ENCODE measurements at regions not wholly inside any gene's neighbourhood (a gene's known extent, or its start where the extent isn't known, plus 50 kb on each side); places are given as distances from the start of the nearest gene placed in this dataset.

GRCh38 chr3:76565496-76566210, 474.2 kb upstream of the ROBO2 start:
- no peak overlapping the region for H3K23ac ChIP-seq (ENCODE audit: insufficient read length)
- no peak for FAIRE-seq
- no peaks in the 10 kb centered on the region for H4K20me1 ChIP-seq (replicated peaks in 1 of 2; ENCODE audit: control insufficient read depth in 1 of 2, insufficient read depth in 2 of 2, low read length in 2 of 2)
- H3K27ac ChIP-seq (ENCODE audit: low read depth, low read length), result no peak overlapping the region
- H2BK15ac ChIP-seq (ENCODE audit: low read length), result no peak overlapping the region
- H4K91ac ChIP-seq (replicated peaks; ENCODE audit: insufficient read length, low read length), result no peak overlapping the region
- H3K56ac ChIP-seq (replicated peaks; ENCODE audit: insufficient read length, low read depth, low read length), result no peak overlapping the region
- H3K18ac ChIP-seq (ENCODE audit: extremely low read depth, low read length), result no peak overlapping the region
- no peak overlapping the region for H2BK12ac ChIP-seq (ENCODE audit: low read depth, low read length)
- H2AK5ac ChIP-seq (ENCODE audit: low read depth, low read length), result no peak overlapping the region
- no peaks in the 10 kb centered on the region for H3K27me3 ChIP-seq (replicated peaks in 1 of 4; ENCODE audit: control insufficient read depth in 3 of 4, extremely low read depth in 1 of 4, insufficient read depth in 3 of 4, low read length in 3 of 4)
- no peaks in the 10 kb centered on the region for H3K23me2 ChIP-seq (ENCODE audit: low read depth, low read length)
- H3K4ac ChIP-seq (replicated peaks; ENCODE audit: insufficient read length, low read depth, low read length), result no peak overlapping the region
- no peak overlapping the region for H2BK120ac ChIP-seq (replicated peaks; ENCODE audit: low read depth, low read length)
- no peak overlapping the region for H3K4me2 ChIP-seq (ENCODE audit: insufficient read depth in 1 of 2, low read depth in 2 of 2, low read length in 2 of 2)
- POLR2A ChIA-PET (ENCODE audit: partially characterized antibody), result no interaction called here
- H3K4me1 ChIP-seq (replicated peaks in 1 of 4; ENCODE audit: control insufficient read depth in 3 of 4, insufficient read depth in 4 of 4, low read length in 3 of 4), result peaks cover 0 to 6% (median 3%) of the 10 kb centered on the region in 4 experiments; a peak in 3 of 7 replicates
- no peaks in the 10 kb centered on the region for H3K9me3 ChIP-seq (ENCODE audit: insufficient read depth in 2 of 2, low read depth in 1 of 2, low read length in 1 of 2)
- no peaks in the 10 kb centered on the region for H3K36me3 ChIP-seq (ENCODE audit: control insufficient read depth in 2 of 4, insufficient read depth in 4 of 4, low read length in 3 of 4)
- H2BK5ac ChIP-seq (ENCODE audit: low read depth, low read length), result no peak overlapping the region
- no peak overlapping the region for H2AFZ ChIP-seq (ENCODE audit: low read length)
- no peak overlapping the region for H4K5ac ChIP-seq (ENCODE audit: insufficient read length, low read depth, low read length)
- H2BK20ac ChIP-seq (ENCODE audit: low read length), result no peak overlapping the region
- no peak overlapping the region for H3K14ac ChIP-seq (ENCODE audit: insufficient read length)
- H3K79me1 ChIP-seq (ENCODE audit: low read depth, low read length), result no peaks in the 10 kb centered on the region
- DNase-seq (ENCODE audit: low read depth in 1 of 2, low spot score in 2 of 2), result no peak
- no peaks in the 10 kb centered on the region for H3K79me2 ChIP-seq (ENCODE audit: control insufficient read depth in 1 of 2, insufficient read depth in 2 of 2, low read length in 2 of 2)
- CTCF ChIA-PET (ENCODE audit: partially characterized antibody), result interaction anchor here (0.6 to 1.2 kb wide), 4 partner anchors 19 to 1642 kb away, joined by 3 read pairs; no protein-coding TSS in a partner anchor
- H3K4me3 ChIP-seq (ENCODE audit: extremely low read depth in 1 of 4, insufficient read depth in 2 of 4, low read depth in 3 of 4, low read length in 4 of 4), result no peak overlapping the region
- no peak overlapping the region for H3K9ac ChIP-seq (replicated peaks in 1 of 4; ENCODE audit: extremely low read depth in 1 of 4, low read depth in 3 of 4, low read length in 3 of 4)
- 87% methylated on average over 5 of the region's 5 CpGs; no CpG with 5 or more reads in 1 of the 2 experiments for WGBS, 2 experiments (ENCODE audit: extremely low coverage in 1 of 2, insufficient coverage in 1 of 2, insufficient read length in 1 of 2, insufficient replicate concordance in 2 of 2, low coverage in 1 of 2, low lambda C conversion rate in 2 of 2, missing lambda C conversion rate in 1 of 2)
- no peak overlapping the region for H4K8ac ChIP-seq (ENCODE audit: extremely low read depth, insufficient read depth, low read length)
- TF ChIP-seq ASH2L (IDR thresholded peaks at IDR 0.05; ENCODE audit: low read length), result no peak
- TF ChIP-seq RBBP5 (IDR thresholded peaks at IDR 0.05; ENCODE audit: borderline replicate concordance, low read depth, low read length), result no peak
- TF ChIP-seq CREB1 (IDR thresholded peaks at IDR 0.05), result no peak
- no peak for TF ChIP-seq TBP (IDR thresholded peaks at IDR 0.05; ENCODE audit: low read depth, low read length)
- no peak for TF ChIP-seq HDAC6 (IDR thresholded peaks at IDR 0.05; ENCODE audit: low read depth, low read length)
- TF ChIP-seq SIRT6 (IDR thresholded peaks at IDR 0.05; ENCODE audit: low read length), result no peak
- no peak for TF ChIP-seq MAFK (IDR thresholded peaks at IDR 0.05; ENCODE audit: low read depth, low read length)
- TF ChIP-seq SP4 (IDR thresholded peaks at IDR 0.05; ENCODE audit: low read length), result no peak
- TF ChIP-seq POLR2A (IDR thresholded peaks at IDR 0.05; ENCODE audit: control extremely low read depth in 1 of 2, low read depth in 2 of 2, low read length in 2 of 2), result no peak
- no peak for TF ChIP-seq RAD21 (IDR thresholded peaks at IDR 0.05 in 1 of 2, conservative IDR thresholded peaks at IDR 0.05 in 1 of 2; ENCODE audit: low read depth in 2 of 2, low read length in 2 of 2)
- no peak for TF ChIP-seq CTBP2 (IDR thresholded peaks at IDR 0.05; ENCODE audit: borderline replicate concordance, insufficient read depth, insufficient read length, low read length)
- no peak for TF ChIP-seq GTF2F1 (IDR thresholded peaks at IDR 0.05; ENCODE audit: borderline replicate concordance, low read depth, low read length)
- TF ChIP-seq YY1 (IDR thresholded peaks at IDR 0.05; ENCODE audit: low read depth, low read length), result no peak

Data from H1 (cell line).